ENCODE measurements at regions not wholly inside any gene's neighbourhood (a gene's known extent, or its start where the extent isn't known, plus 50 kb on each side); places are given as distances from the start of the nearest gene placed in this dataset.
A peak's percentile ranks its signal among the peaks of the same experiment; 100 is the strongest.
"Not testable (repeated sequence)": the region's sequence is repeated elsewhere in the genome, so short reads cannot be mapped to it uniquely, and the experiment has no call there.

DNA sequence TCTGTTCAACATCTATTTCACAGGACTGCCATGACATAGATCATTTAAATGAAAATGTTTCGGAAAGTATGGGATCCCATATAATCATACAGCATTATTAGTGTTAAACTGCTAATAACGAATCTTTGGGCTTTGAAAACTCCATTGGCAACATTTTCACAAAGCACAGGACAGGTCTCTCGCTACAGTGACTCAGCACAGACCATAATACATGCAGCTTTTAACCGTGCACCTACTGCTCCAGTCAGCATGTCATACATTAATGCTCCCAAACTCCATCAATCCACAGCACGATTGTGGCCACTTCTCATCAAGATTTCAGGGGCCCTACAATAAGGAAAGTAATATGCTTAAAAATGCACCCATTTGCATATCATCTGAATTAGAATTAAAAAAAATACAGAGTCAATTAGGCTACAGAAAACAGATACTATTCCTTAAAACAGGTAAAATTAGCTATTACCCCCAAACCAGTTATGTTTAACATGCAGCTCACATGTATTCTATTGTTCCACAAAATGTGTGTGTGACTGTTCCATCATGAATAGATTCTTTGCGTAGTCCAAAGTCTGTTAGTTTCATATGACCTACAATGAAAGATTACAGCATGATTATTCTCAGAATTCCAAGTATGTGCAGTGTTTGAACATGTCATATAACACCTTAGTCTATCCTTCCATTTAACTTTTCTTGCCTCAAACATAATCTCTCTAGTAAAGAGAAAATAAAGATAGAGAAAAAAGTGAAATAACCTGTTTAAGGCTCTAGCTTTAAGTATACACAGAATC lies 141.6 kb upstream of the EFCAB3 start:
- not testable (repeated sequence) for H3K27ac ChIP-seq

GRCh38 chr17:62233822-62234481 lies 146.4 kb upstream of the EFCAB3 start:
- not testable (repeated sequence) for H3K27ac ChIP-seq

GRCh38 chr17:62231293-62231692 lies 149.1 kb upstream of the EFCAB3 start:
- not testable (repeated sequence) for H3K27ac ChIP-seq

DNA sequence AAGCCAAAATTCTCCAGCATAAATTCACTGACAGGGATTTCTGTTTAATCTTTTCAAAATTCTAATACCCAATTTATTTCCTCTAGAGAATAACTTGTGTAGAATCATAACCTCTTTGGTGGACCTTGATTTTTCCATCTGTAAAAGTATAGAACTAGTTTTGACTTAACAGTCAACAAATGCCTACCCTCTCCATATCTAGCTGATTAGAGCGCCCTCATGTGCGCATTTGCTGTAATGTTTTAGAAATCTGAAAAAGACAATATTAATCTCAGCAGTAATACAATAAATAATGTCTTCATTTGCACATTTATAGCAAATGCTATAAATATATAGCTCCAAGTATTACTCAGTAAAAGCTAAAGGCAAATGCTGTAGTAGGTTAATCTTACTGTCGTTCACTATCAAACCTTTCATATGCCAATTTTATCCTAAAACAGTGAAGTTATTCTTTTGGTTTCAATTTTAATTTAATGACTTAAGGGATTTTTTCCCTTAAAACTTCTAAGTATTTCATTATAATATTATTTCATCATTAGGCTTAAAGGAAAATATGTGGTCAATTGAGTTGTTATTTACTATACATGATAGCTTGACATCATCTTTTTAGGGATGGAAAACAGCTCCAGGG lies 153.6 kb upstream of the EFCAB3 start:
- TF ChIP-seq, protein P1, sequence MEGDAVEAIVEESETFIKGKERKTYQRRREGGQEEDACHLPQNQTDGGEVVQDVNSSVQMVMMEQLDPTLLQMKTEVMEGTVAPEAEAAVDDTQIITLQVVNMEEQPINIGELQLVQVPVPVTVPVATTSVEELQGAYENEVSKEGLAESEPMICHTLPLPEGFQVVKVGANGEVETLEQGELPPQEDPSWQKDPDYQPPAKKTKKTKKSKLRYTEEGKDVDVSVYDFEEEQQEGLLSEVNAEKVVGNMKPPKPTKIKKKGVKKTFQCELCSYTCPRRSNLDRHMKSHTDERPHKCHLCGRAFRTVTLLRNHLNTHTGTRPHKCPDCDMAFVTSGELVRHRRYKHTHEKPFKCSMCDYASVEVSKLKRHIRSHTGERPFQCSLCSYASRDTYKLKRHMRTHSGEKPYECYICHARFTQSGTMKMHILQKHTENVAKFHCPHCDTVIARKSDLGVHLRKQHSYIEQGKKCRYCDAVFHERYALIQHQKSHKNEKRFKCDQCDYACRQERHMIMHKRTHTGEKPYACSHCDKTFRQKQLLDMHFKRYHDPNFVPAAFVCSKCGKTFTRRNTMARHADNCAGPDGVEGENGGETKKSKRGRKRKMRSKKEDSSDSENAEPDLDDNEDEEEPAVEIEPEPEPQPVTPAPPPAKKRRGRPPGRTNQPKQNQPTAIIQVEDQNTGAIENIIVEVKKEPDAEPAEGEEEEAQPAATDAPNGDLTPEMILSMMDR (conservative IDR thresholded peaks at IDR 0.05), result peak; percentile 42; the same call in 1 of the 2 replicates
- H3K27ac ChIP-seq, result not testable (repeated sequence)

DNA sequence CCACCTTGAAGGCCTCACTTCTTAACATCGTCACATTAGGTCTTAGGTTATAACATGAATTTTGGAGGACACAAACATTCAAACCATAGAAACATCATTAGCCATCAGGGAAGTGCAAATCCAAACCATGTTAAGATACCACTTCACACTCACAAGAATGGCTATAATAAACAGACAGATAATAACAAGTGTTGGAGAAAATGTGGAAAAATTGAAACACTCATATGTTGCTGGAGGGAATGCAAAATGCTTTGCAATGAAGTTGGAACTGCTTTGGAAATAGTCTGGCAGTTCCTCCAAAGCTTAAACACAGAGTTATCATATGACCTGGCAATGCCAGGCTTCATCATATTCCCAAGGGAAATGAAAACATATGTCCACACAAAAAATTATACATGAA lies 156.8 kb upstream of the EFCAB3 start:
- not testable (repeated sequence) for H3K27ac ChIP-seq

DNA sequence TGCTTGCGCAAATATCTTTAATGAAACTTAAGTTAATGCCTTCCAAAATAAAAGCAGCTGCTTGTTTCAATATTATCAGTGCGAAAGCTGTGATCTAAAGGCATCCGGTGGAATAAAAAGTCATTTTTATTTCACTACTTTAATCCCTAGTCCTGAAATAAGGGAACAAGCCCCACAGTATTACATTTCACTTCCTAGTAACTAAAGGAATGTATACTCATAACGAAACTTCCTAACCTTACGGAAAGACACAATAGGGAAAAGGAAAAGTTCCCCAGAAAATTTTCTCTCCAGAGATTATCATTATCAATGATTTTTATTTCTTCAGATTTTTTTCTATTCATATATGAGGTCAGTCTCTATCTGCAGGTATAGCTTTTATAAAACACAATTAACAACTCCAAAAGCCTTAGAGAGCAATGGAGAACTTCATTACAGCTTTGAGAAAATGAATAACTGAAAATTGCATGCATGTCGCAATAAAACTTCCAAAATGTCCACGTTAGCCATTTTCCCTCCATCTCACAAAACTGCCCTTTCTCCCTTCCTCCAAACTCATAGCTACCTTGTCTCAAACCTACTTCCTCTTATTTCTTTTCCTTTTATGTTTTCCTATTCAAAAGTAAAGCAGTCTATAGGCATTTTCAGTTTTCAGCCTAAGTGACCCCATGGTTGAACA lies 154.3 kb upstream of the MED13 start:
- H3K27ac ChIP-seq, result no peak overlapping the region
- TF ChIP-seq, protein P1 (conservative IDR thresholded peaks at IDR 0.05), result no peak

DNA sequence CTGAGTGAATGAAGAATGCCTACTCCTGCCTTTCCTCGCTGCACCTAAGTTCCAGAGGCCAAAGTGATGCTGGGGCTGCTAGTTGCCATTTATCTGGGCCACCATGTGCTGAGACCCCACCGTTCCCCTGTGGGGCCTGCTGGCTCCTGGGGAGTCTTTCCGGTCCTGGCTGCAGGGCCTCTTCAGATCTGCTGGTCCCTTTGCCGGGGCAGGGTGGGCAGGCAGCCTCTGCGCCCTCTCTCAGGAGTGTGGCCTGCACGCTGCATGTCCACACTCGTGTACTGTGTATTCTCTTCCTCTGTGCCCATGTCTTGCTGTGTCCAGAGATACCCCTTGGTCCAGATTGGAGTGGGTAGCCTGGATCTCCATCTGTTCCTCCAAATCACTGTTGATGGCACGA lies 151.8 kb upstream of the MED13 start:
- no peak overlapping the region for H3K27ac ChIP-seq
- TF ChIP-seq, protein P1 (conservative IDR thresholded peaks at IDR 0.05), result no peak

GRCh38 chr17:62215891-62216290 lies 150.8 kb upstream of the MED13 start:
- not testable (repeated sequence) for H3K27ac ChIP-seq

- H3K27ac ChIP-seq, result no peak overlapping the region
- TF ChIP-seq, protein P1 (conservative IDR thresholded peaks at IDR 0.05), result no peak
Observed at GRCh38 chr17:62206550-62206949, 141.5 kb upstream of the MED13 start.

DNA sequence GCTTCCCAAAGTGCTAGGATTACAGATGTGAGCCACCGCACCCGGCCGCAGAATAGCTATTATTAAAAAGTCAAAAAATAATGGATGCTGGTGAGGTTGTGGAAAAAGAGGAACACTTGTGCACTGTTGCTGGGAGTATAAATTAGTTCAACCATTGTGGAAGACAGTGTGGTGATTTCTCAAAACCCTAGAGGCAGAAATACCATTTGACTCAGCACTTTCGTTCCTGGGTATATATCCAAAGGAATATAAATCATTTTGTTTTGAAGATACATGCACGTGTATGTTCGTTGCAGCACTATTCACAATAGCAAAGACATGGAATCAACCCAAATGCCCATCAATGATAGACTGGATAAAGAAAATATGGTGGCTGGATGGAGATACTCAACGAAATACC lies 132.1 kb upstream of the MED13 start:
- H3K27ac ChIP-seq, result not testable (repeated sequence)

GRCh38 chr17:62196587-62196986 lies 131.5 kb upstream of the MED13 start:
- not testable (repeated sequence) for H3K27ac ChIP-seq

Measured in VCaP (cell line).